ENCODE measurements at regions not wholly inside any gene's neighbourhood (a gene's known extent, or its start where the extent isn't known, plus 50 kb on each side); places are given as distances from the start of the nearest gene placed in this dataset.

- H3K4me3 ChIP-seq (ENCODE audit: low read length) = no peak overlapping the region
- no peak for DNase-seq (ENCODE audit: low read depth)
- TF ChIP-seq CTCF (conservative IDR thresholded peaks at IDR 0.05; ENCODE audit: low read length) = no peak
Measured at GRCh38 chr13:109857325-109857724, 70.9 kb upstream of the IRS2 start.

GRCh38 chr13:109856350-109856749 lies 70.0 kb upstream of the IRS2 start:
- no peak for TF ChIP-seq CTCF (conservative IDR thresholded peaks at IDR 0.05; ENCODE audit: low read length)
- no peak overlapping the region for H3K4me3 ChIP-seq (ENCODE audit: low read length)
- no peak for DNase-seq (ENCODE audit: low read depth)

- TF ChIP-seq CTCF (conservative IDR thresholded peaks at IDR 0.05; ENCODE audit: low read length) = no peak
- no peak overlapping the region for H3K4me3 ChIP-seq (ENCODE audit: low read length)
Measured at GRCh38 chr13:109853153-109853552, 66.8 kb upstream of the IRS2 start.

GRCh38 chr13:109846185-109846584 lies 59.8 kb upstream of the IRS2 start:
- no peak overlapping the region for H3K4me3 ChIP-seq (ENCODE audit: low read length)
- TF ChIP-seq CTCF (conservative IDR thresholded peaks at IDR 0.05; ENCODE audit: low read length) = no peak
- DNase-seq (ENCODE audit: low read depth) = no peak

More at GRCh38 chr13:109853153-109853552, 66.8 kb upstream of the IRS2 start:
- no peak for DNase-seq (ENCODE audit: low read depth)

- no peak for TF ChIP-seq CTCF (conservative IDR thresholded peaks at IDR 0.05; ENCODE audit: low read length)
- peak; percentile 26 for DNase-seq (ENCODE audit: low read depth)
Measured at GRCh38 chr13:109844396-109844795, 58.0 kb upstream of the IRS2 start.

GRCh38 chr13:109843695-109844094 lies 57.3 kb upstream of the IRS2 start:
- no peak for TF ChIP-seq CTCF (conservative IDR thresholded peaks at IDR 0.05; ENCODE audit: low read length)
- H3K4me3 ChIP-seq (ENCODE audit: low read length) = no peak overlapping the region
- no peak for DNase-seq (ENCODE audit: low read depth)

More at GRCh38 chr13:109844396-109844795, 58.0 kb upstream of the IRS2 start:
- H3K4me3 ChIP-seq (ENCODE audit: low read length) = no peak overlapping the region

GRCh38 chr13:109842212-109842920 lies 56.0 kb upstream of the IRS2 start:
- TF ChIP-seq CTCF (conservative IDR thresholded peaks at IDR 0.05; ENCODE audit: low read length) = no peak
- H3K4me3 ChIP-seq (ENCODE audit: low read length) = no peak overlapping the region
- DNase-seq (ENCODE audit: low read depth) = no peak

All from AG10803 (cell line).